HL-60 (cell line): ENCODE measurements at regions not wholly inside any gene's neighbourhood (a gene's known extent, or its start where the extent isn't known, plus 50 kb on each side); places are given as distances from the start of the nearest gene placed in this dataset.

Source experiments
- CTCF ChIP-seq: IDR thresholded peaks from one replicate; pipeline ENCODE4 v1.5.1; 2011; ENCODE audit warnings: low read length, control low read depth, inconsistent platforms; ENCODE audit not compliant: insufficient read depth
- GABPA ChIP-seq: IDR thresholded peaks from 2 replicates; pipeline ENCODE4 v1.6.1; 2012; ENCODE audit warnings: low read depth
- POLR2AphosphoS5 ChIP-seq: IDR thresholded peaks from 2 replicates; pipeline ENCODE4 v1.6.1; 2012; ENCODE audit warnings: low read depth
- REST ChIP-seq: IDR thresholded peaks from 2 replicates; pipeline ENCODE4 v1.6.1; 2012; ENCODE audit warnings: low read depth; ENCODE audit not compliant: insufficient replicate concordance
- SPI1 ChIP-seq: IDR thresholded peaks from 2 replicates; pipeline ENCODE4 v1.6.1; 2012; ENCODE audit warnings: low read depth, mild to moderate bottlenecking, borderline replicate concordance

- no peak for TF ChIP-seq GABPA
- TF ChIP-seq CTCF, result no peak
- TF ChIP-seq POLR2AphosphoS5, result no peak
- no peak for TF ChIP-seq SPI1
- TF ChIP-seq REST, result no peak
Observed at GRCh38 chr6:71488186-71488585, 199.6 kb downstream of the OGFRL1 start.
